Loucy (cell line): ENCODE measurements at regions not wholly inside any gene's neighbourhood (a gene's known extent, or its start where the extent isn't known, plus 50 kb on each side); places are given as distances from the start of the nearest gene placed in this dataset.
"Not testable (repeated sequence)": the region's sequence is repeated elsewhere in the genome, so short reads cannot be mapped to it uniquely, and the experiment has no call there.

Source experiments
- H2AFZ ChIP-seq: fragments of 200-600 bp; sonication (generic); 2 replicates; pipeline ENCODE4 v1.6.0; 2016; ENCODE audit warnings: antibody characterized with exemption, mild to moderate bottlenecking, low read length, moderate library complexity
- H3F3A ChIP-seq: fragments of 200-600 bp; 2 replicates; pipeline ENCODE4 v1.6.0; 2016; ENCODE audit warnings: antibody characterized with exemption, low read depth, mild to moderate bottlenecking
- H3K27me3 ChIP-seq: fragments of 200-600 bp; sonication (generic); 2 replicates; pipeline ENCODE4 v1.6.1; 2014; ENCODE audit warnings: low read length, mild to moderate bottlenecking; ENCODE audit not compliant: insufficient read depth, poor library complexity, severe bottlenecking
- H3K36me3 ChIP-seq: fragments of 200-600 bp; sonication (generic); 2 replicates; pipeline ENCODE4 v1.6.1; 2016; ENCODE audit warnings: low read length; ENCODE audit not compliant: insufficient read depth
- H3K4me1 ChIP-seq: fragments of 200-600 bp; sonication (generic); 2 replicates; pipeline ENCODE4 v1.5.1; 2014; ENCODE audit warnings: low read length, mild to moderate bottlenecking; ENCODE audit not compliant: insufficient read depth, poor library complexity, severe bottlenecking
- H3K4me2 ChIP-seq: fragments of 200-600 bp; sonication (generic); 2 replicates; pipeline ENCODE4 v1.6.0; 2014; ENCODE audit warnings: antibody characterized with exemption, low read length, low read depth, mild to moderate bottlenecking; ENCODE audit not compliant: poor library complexity, severe bottlenecking
- H3K4me3 ChIP-seq: fragments of 200-600 bp; sonication (generic); 2 replicates; pipeline ENCODE4 v1.5.1; 2014; ENCODE audit warnings: low read length, mild to moderate bottlenecking, mixed read lengths; ENCODE audit not compliant: poor library complexity, severe bottlenecking
- H3K79me2 ChIP-seq: fragments of 200-600 bp; sonication (generic); 2 replicates; pipeline ENCODE4 v1.6.1; 2014; ENCODE audit warnings: low read length; ENCODE audit not compliant: insufficient read depth
- H3K9ac ChIP-seq: fragments of 200-600 bp; sonication (generic); 2 replicates; pipeline ENCODE4 v1.6.0; 2014; ENCODE audit warnings: mild to moderate bottlenecking, low read depth, low read length, moderate library complexity; ENCODE audit not compliant: poor library complexity, severe bottlenecking
- H3K9me2 ChIP-seq: fragments of 200-600 bp; sonication (generic); replicated peaks from 2 replicates; pipeline ENCODE4 v1.6.1; 2016; ENCODE audit warnings: low read depth, low read length, mixed read lengths
- H3K9me3 ChIP-seq: fragments of 200-600 bp; sonication (generic); 2 replicates; pipeline ENCODE4 v1.6.1; 2014; ENCODE audit warnings: mild to moderate bottlenecking, antibody characterized with exemption, low read length, low read depth; ENCODE audit not compliant: insufficient read depth
- H4K20me1 ChIP-seq: fragments of 200-600 bp; sonication (generic); 2 replicates; pipeline ENCODE4 v1.6.0; 2014; ENCODE audit warnings: antibody characterized with exemption, low read length, mild to moderate bottlenecking; ENCODE audit not compliant: insufficient read depth, poor library complexity, severe bottlenecking
- EZH2phosphoT487 ChIP-seq: fragments of 200-600 bp; IDR thresholded peaks from 2 replicates; pipeline ENCODE4 v1.6.1; 2018; ENCODE audit warnings: antibody characterized with exemption, mild to moderate bottlenecking, moderate library complexity, borderline replicate concordance
- TF ChIP-seq, protein P1 (sequence below): fragments of 200-600 bp; sonication (generic); conservative IDR thresholded peaks from 2 replicates; pipeline ENCODE4 v1.5.1; 2014; ENCODE audit warnings: mild to moderate bottlenecking, antibody characterized with exemption, low read length

DNA sequence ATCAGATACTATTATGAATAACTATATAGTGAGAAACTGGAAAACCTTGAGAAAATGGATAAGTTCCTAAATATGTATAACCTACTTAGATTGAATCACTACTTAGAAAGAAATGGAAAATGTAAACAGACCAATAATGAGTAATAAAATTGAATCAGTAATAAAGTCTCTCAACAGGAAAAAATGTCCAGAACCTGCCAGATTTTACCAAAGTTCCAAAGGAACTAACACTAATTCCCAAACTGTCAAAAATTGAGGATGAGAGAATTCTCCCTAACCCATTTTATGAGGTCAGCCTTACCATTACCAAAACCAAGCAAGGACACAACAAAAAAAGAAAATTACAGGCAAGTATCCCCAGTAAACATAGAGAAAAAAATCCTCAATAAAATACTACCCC is 272.0 kb downstream of the RPAP3 start:
- Histone ChIP-seq H3K9ac (no peak overlapping the region), H3K9me3 (no peaks in the 10 kb centered on the region), H3K9me2 (no peaks in the 10 kb centered on the region), H3K27me3 (no peaks in the 10 kb centered on the region), H3F3A (0 out of 2 replicates have a peak, but pooled peaks cover 3% of the 10 kb centered on the region), H3K36me3 (no peaks in the 10 kb centered on the region), H3K79me2 (no peaks in the 10 kb centered on the region), H3K4me3 (no peak overlapping the region), H4K20me1 (no peaks in the 10 kb centered on the region), H3K4me1 (peaks cover 3% of the 10 kb centered on the region), H2AFZ (no peak overlapping the region), H3K4me2 (no peak overlapping the region)
- TF ChIP-seq, protein P1, sequence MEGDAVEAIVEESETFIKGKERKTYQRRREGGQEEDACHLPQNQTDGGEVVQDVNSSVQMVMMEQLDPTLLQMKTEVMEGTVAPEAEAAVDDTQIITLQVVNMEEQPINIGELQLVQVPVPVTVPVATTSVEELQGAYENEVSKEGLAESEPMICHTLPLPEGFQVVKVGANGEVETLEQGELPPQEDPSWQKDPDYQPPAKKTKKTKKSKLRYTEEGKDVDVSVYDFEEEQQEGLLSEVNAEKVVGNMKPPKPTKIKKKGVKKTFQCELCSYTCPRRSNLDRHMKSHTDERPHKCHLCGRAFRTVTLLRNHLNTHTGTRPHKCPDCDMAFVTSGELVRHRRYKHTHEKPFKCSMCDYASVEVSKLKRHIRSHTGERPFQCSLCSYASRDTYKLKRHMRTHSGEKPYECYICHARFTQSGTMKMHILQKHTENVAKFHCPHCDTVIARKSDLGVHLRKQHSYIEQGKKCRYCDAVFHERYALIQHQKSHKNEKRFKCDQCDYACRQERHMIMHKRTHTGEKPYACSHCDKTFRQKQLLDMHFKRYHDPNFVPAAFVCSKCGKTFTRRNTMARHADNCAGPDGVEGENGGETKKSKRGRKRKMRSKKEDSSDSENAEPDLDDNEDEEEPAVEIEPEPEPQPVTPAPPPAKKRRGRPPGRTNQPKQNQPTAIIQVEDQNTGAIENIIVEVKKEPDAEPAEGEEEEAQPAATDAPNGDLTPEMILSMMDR, result no peak
- no peak for TF ChIP-seq EZH2phosphoT487

DNA sequence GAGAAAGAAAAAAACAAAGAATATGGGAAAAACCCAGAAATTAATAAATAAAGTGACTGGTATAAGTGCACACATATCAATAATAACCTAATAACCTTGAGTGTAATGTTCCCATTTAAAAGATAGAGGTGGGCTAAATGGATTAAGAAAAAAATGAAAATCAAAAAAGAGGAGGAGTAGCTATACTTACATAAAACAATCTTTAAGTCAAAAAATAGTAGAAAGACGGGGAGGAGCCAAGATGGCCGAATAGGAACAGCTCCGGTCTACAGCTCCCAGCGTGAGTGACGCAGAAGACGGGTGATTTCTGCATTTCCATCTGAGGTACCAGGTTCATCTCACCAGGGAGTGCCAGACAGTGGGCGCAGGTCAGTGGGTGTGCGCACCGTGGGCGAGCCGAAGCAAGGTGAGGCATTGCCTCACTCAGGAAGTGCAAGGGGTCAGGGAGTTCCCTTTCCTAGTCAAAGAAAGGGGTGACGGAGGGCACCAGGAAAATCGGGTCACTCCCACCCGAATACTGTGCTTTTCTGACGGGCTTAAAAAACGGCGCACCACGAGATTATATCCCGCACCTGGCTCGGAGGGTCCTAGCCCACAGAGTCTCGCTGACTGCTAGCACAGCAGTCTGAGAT is 279.0 kb downstream of the RPAP3 start:
- Histone ChIP-seq H3K4me3 (peak overlapping the region; percentile 80), H3K9ac (peak overlapping the region; percentile 77), H2AFZ (peak overlapping the region; percentile 70; the same call in 1 of the 2 replicates), H3K79me2 (peaks cover 15% of the 10 kb centered on the region; the same call in 1 of the 2 replicates), H3K4me1 (peaks cover 11% of the 10 kb centered on the region), H3K4me2 (peak overlapping the region; percentile 70)
- H3K27me3 ChIP-seq, H3K36me3 ChIP-seq, H3K9me3 ChIP-seq, H4K20me1 ChIP-seq, H3K9me2 ChIP-seq, H3F3A ChIP-seq: not testable (repeated sequence)

DNA sequence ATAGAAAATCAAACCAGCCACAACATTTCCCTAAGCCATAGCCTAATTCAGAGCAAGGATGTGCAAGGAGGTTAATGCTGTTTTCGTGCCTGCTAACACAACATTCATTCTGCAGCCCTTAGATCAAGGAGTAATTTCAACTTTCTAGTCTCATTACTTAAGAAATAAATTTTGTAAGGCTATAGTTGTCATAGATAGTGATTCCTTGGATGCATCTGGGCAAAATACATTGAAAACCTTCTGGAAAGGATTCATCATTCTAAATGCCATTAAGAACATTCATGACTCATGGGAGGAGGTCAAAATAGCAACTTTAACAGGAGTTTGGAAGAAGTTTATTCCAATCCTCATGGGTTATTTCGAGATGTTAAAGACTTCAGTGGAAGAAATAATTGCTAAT is 283.2 kb downstream of the RPAP3 start:
- H4K20me1 ChIP-seq, result peaks cover 4% of the 10 kb centered on the region
- peak overlapping the region; percentile 8 for H3K4me3 ChIP-seq
- H3F3A ChIP-seq, result no peaks in the 10 kb centered on the region
- H3K9me2 ChIP-seq, result no peaks in the 10 kb centered on the region
- peaks cover 11% of the 10 kb centered on the region for H3K4me1 ChIP-seq
- no peaks in the 10 kb centered on the region for H3K27me3 ChIP-seq
- peak overlapping the region; percentile 63 for H3K4me2 ChIP-seq
- H3K9ac ChIP-seq, result no peak overlapping the region
- no peak overlapping the region for H2AFZ ChIP-seq
- TF ChIP-seq EZH2phosphoT487, result no peak
- TF ChIP-seq, protein P1, result no peak
- no peaks in the 10 kb centered on the region for H3K36me3 ChIP-seq
- H3K79me2 ChIP-seq, result peaks cover 15% of the 10 kb centered on the region; the same call in 1 of the 2 replicates
- H3K9me3 ChIP-seq, result no peaks in the 10 kb centered on the region

DNA sequence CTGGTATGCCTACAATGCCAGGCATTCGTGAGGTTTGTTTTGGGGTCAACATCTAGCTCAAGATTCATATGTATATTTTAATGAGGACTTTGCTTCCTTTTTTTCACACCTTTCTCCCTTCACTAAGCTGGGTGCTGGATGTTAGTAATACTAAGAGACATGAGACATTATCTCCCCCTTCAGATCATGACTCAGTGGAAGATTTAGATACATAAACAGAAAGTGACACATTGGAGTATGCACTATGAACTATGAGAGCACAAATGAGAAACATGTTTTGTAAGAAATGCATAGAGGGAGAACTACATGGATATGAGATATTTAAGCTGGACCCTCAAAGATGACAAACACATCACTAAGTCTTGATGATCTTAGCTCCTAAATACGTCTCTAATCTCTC is 286.3 kb downstream of the RPAP3 start:
- Histone ChIP-seq H3K79me2 (peaks cover 6% of the 10 kb centered on the region; the same call in 1 of the 2 replicates), H2AFZ (no peak overlapping the region), H3K9ac (no peak overlapping the region), H3K9me2 (no peaks in the 10 kb centered on the region), H3F3A (no peaks in the 10 kb centered on the region), H3K36me3 (no peaks in the 10 kb centered on the region), H4K20me1 (peaks cover 4% of the 10 kb centered on the region), H3K4me2 (no peak overlapping the region), H3K4me1 (peaks cover 3% of the 10 kb centered on the region), H3K4me3 (no peak overlapping the region), H3K27me3 (no peaks in the 10 kb centered on the region), H3K9me3 (no peaks in the 10 kb centered on the region)
- TF ChIP-seq, protein P1, result no peak
- TF ChIP-seq EZH2phosphoT487, result no peak
